GM20000 (cell line): ENCODE measurements at regions not wholly inside any gene's neighbourhood (a gene's known extent, or its start where the extent isn't known, plus 50 kb on each side); places are given as distances from the start of the nearest gene placed in this dataset.

Experiments
- DNase-seq: peaks from one replicate; pipeline ENCODE4 v3.0.0; 2012; ENCODE audit warnings: low spot score
- TF ChIP-seq, protein P1 (sequence below): IDR thresholded peaks from 2 replicates; pipeline ENCODE4 v1.5.1; 2012; ENCODE audit warnings: mild to moderate bottlenecking, control low read depth; ENCODE audit errors: extremely low read depth, missing control alignments

DNA sequence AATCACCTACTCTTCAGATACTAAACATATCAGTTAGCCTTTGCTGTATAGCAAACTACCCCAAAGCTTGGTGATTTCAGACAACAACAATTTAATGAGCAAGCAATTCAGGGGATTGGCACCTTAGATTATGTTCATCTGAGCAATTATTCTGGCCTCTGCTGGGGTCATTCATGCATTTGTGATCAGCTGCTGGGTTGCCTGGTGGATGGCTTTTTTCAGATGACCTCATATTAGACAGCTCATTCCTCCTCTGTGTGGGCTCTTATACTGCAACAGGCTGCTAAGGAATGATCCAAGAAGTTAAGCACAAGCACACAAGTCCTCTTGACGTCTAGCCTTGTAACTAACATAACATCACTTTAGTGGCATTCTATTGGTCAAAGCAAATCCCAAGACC lies 153.0 kb upstream of the PPP1R2C start:
- DNase-seq = no peak
- TF ChIP-seq, protein P1, sequence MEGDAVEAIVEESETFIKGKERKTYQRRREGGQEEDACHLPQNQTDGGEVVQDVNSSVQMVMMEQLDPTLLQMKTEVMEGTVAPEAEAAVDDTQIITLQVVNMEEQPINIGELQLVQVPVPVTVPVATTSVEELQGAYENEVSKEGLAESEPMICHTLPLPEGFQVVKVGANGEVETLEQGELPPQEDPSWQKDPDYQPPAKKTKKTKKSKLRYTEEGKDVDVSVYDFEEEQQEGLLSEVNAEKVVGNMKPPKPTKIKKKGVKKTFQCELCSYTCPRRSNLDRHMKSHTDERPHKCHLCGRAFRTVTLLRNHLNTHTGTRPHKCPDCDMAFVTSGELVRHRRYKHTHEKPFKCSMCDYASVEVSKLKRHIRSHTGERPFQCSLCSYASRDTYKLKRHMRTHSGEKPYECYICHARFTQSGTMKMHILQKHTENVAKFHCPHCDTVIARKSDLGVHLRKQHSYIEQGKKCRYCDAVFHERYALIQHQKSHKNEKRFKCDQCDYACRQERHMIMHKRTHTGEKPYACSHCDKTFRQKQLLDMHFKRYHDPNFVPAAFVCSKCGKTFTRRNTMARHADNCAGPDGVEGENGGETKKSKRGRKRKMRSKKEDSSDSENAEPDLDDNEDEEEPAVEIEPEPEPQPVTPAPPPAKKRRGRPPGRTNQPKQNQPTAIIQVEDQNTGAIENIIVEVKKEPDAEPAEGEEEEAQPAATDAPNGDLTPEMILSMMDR = no peak

DNA sequence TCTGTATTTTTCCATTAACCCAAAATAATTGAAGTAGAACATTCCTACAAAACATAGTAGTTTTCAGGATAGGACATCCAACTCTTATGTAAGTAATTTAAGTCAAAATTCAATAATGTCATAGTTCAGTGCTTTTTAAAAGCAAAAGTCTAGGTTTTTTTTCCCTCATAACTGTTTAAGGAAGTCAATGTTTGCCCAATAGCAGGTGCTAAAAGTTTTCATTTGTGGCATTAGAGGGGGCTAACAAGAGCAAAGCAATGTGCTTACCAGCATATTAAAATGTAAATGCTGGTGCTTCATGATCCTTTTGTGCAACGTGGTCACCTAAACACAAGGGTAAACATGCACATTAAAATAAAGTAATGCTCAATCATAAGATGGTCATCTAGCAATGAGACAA lies 155.2 kb upstream of the PPP1R2C start:
- TF ChIP-seq, protein P1 = no peak
- DNase-seq = no peak

DNA sequence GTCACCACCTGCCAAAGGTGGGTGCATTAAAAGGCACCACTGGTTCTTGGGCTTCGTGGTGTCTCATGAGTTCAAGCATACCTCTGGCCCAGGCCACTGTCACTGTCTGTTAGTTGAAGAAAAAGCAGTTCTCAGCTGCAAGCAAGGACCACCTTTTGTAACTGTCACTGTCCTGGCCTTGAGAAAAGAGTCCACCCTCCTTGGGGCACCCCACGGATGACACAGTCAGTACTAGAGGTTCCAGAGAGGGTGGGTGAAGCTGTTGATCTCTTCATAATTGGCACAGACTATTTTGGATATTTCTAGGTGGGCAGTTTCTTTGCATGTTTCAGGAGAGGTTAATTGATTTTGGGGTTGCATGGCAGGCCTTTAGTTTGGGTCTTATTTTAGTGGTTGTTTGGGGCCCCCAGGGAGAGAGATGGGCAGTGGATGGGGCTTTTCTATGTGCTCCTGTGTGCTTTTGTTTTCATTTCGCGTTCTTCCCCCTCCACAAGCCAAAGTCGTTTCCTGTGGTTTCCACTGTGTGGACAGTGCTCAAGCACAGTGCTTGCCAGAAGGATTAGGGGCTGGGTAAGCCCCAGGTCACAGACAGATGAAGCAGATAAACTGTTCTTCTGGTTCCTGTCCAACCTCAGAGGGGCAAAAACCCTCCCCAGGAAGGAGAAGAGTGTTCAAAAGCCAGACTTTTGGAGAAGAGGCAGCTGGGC lies 156.2 kb upstream of the PPP1R2C start:
- TF ChIP-seq, protein P1 = no peak
- peak; percentile 11 for DNase-seq

DNA sequence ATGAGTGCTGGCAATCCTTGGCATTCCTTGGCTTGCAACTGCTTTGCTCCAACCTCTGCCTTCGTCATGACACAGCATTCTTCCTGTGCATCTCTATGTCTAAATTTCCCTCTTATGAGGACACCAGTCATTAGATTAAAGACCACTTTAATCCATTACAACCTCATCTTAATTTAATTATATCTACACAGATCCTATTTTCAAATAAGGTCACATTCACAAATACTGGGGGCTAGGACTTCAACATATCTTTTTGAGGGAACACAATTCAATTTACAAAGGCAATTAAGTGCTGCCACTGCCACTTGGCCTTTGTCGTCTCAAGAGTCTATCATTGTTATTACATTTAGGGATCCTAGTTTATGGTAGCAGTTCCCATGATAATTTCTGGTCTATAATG lies 163.7 kb upstream of the PPP1R2C start:
- no peak for DNase-seq
- TF ChIP-seq, protein P1 = no peak

DNA sequence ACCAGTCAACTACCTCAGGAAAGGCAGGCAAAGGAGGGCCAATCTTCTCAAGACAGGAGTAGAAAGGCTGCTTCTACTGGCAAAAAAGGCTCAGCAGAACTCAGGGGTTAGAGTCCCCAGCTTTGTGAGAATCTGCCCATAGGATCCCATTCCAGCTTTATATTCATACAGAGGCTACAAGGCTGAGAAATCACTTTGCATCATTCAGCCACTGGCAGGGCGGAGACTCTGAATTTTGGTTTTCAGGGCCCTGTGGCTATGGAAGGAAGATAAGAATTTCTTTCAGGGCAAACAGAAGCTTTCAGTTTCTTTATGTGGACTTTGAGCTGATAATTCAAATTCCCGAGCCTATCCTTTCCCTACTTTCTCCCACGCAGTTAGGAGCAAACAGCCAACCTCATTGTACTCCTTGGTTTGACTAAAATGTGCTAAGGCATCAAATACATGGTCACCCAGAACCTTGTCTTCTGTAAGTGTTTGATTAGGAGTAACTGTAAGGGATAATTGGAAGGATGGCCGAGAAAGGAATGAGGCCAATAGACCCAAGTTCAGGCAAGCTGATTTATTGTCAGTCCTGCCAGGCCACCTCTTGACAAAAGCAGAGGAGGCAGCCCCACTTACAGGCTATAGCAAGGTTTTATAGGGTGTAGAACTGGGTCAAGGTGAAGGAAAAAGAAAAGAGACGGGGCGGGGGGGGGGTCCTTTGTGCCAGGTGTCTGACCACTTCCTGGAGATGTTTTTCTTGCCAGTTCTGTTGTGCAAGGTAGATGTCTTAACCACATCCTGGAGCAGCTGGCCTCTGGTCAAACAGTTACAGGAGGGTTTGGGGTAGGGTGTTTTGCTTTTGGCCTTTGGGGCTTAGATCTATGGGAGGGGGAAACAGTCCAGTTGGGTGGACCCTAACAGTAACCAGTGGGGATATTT lies 165.3 kb upstream of the PPP1R2C start:
- DNase-seq = no peak
- TF ChIP-seq, protein P1 = no peak

DNA sequence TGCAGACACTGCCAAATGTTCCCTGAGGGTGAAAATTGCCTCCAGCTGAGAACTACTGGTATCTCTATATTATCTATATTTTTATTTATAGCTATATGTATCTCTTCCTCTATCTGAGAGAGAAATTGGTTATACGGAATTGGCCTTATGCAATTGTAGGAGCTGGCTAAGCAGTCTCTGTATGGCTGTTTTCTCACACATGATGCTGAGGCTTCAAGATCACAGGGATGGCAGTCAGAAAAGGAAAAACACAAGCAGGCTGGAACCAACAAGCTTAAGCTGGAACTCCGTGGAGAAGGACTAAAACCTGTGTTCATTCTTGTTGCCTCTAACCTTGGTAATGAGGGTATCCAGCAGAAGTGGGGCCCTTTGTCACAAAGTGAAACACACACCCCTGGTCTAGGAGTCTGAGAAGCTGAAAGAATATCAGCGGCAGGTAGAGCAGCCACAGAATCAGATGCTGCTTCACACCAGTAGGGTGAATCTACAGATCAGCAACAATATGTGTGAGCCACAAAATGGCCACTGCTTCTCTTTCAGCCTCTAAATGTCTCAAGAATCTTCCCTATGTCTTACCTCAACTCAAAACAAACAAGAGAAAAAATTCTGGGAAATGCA lies 166.5 kb upstream of the PPP1R2C start:
- TF ChIP-seq, protein P1 = no peak
- DNase-seq = no peak

DNA sequence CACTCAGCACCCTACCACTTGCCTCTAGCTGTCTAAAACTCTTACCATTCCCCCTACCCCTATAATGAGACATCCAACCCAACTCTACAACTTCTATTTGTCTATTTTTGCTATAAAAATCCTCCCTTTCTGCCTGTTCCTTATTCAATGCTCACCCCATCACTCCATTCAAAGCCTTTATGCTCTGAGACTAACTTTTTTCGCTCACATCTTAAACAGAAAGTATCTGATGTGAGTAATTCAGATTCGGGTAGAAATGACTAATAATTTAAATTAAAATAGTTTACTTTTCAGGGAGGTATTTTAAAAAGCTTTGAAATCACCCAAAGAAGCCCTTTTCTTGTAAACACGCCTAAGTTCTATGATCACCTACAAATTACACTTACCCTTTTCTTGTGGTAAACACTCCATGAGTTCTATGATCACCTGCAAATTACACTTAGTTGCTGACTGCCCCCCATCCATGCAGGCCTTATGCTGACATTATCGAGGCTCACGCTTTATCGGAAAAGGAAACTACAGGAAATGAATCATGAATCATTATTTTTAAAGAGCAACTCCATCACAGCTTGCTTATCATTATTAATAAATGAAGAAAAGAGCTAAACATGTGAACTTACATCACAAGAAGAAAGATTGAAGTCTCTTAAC lies 168.7 kb upstream of the PPP1R2C start:
- no peak for DNase-seq
- TF ChIP-seq, protein P1 = no peak
